Neural cell (in vitro differentiated cells): ENCODE measurements at regions not wholly inside any gene's neighbourhood (a gene's known extent, or its start where the extent isn't known, plus 50 kb on each side); places are given as distances from the start of the nearest gene placed in this dataset.
A peak's percentile ranks its signal among the peaks of the same experiment; 100 is the strongest.

ENCODE experiments used
- H2AFZ ChIP-seq: fragments of 200-600, 300-800 bp; sonication (generic), shearing (Covaris generic); 2 replicates; pipeline ENCODE4 v1.6.0; 2014; ENCODE audit warnings: low read depth, mild to moderate bottlenecking, antibody characterized with exemption, low read length, moderate library complexity
- H3F3A ChIP-seq: fragments of 200-600 bp; shearing (Covaris generic); 2 replicates; pipeline ENCODE4 v1.6.1; 2016; ENCODE audit warnings: mild to moderate bottlenecking, moderate library complexity, mixed read lengths, antibody characterized with exemption, low read length; ENCODE audit not compliant: insufficient read depth, poor library complexity, severe bottlenecking
- H3K27ac ChIP-seq: fragments of 200-600, 300-800 bp; sonication (generic), shearing (Covaris generic); 2 replicates; pipeline ENCODE4 v1.5.1; 2014; ENCODE audit warnings: mild to moderate bottlenecking, low read length, moderate library complexity
- H3K27me3 ChIP-seq: fragments of 300-800, 200-600 bp; sonication (generic), shearing (Covaris generic); 2 replicates; pipeline ENCODE4 v1.6.0; 2014; ENCODE audit warnings: mild to moderate bottlenecking, low read depth, low read length, moderate library complexity; ENCODE audit not compliant: insufficient read depth
- H3K36me3 ChIP-seq: fragments of 300-800, 200-600 bp; sonication (generic), shearing (Covaris generic); 2 replicates; pipeline ENCODE4 v1.5.1; 2014; ENCODE audit warnings: mild to moderate bottlenecking, antibody characterized with exemption, low read length, moderate library complexity; ENCODE audit not compliant: insufficient read depth
- H3K4me2 ChIP-seq: fragments of 300-800, 200-600 bp; sonication (generic), shearing (Covaris generic); 2 replicates; pipeline ENCODE4 v1.6.0; 2014; ENCODE audit warnings: mild to moderate bottlenecking, low read length
- H3K4me3 ChIP-seq: fragments of 300-800, 200-600 bp; sonication (generic), shearing (Covaris generic); 2 replicates; pipeline ENCODE4 v1.5.1; 2014; ENCODE audit warnings: mild to moderate bottlenecking, low read length, moderate library complexity
- H3K79me2 ChIP-seq: fragments of 200-600 bp; shearing (Covaris generic); replicated peaks from 2 replicates; pipeline ENCODE4 v1.6.0; 2014; ENCODE audit warnings: mild to moderate bottlenecking, low read length, moderate library complexity; ENCODE audit not compliant: insufficient read depth
- H3K9ac ChIP-seq: fragments of 300-800, 200-600 bp; sonication (generic), shearing (Covaris generic); 2 replicates; pipeline ENCODE4 v1.6.1; 2016; ENCODE audit warnings: mild to moderate bottlenecking, low read length, mixed read lengths
- H3K9me2 ChIP-seq: fragments of 200-600 bp; shearing (Covaris generic); 2 replicates; pipeline ENCODE4 v1.6.1; 2016; ENCODE audit warnings: mild to moderate bottlenecking, low read length, mixed read lengths; ENCODE audit not compliant: insufficient read depth
- H3K9me3 ChIP-seq: fragments of 200-600, 300-800 bp; sonication (generic), shearing (Covaris generic); 2 replicates; pipeline ENCODE4 v1.6.1; 2016; ENCODE audit warnings: mild to moderate bottlenecking, mixed run types, low read length, moderate library complexity, mixed read lengths
- H4K20me1 ChIP-seq: fragments of 200-600 bp; shearing (Covaris generic); 2 replicates; pipeline ENCODE4 v1.6.1; 2016; ENCODE audit warnings: mild to moderate bottlenecking, mixed run types; ENCODE audit not compliant: insufficient read depth
- EP300 ChIP-seq: fragments of 450-650 bp; conservative IDR thresholded peaks from 2 replicates; pipeline ENCODE4 v1.6.1; 2014; ENCODE audit warnings: antibody characterized with exemption, mild to moderate bottlenecking, moderate library complexity; ENCODE audit not compliant: poor library complexity, severe bottlenecking
- EZH2 ChIP-seq: fragments of 200-600, 300-800 bp; shearing (Covaris generic), sonication (generic); IDR thresholded peaks from 2 replicates; pipeline ENCODE4 v1.6.1; 2014; ENCODE audit warnings: antibody characterized with exemption, low read length, borderline replicate concordance, mild to moderate bottlenecking; ENCODE audit not compliant: insufficient read depth, poor library complexity, severe bottlenecking
- MXI1 ChIP-seq: fragments of 450-650 bp; conservative IDR thresholded peaks from 2 replicates; pipeline ENCODE4 v1.6.1; 2014; ENCODE audit warnings: antibody characterized with exemption, mild to moderate bottlenecking; ENCODE audit not compliant: poor library complexity, severe bottlenecking
- POLR2AphosphoS5 ChIP-seq: IDR thresholded peaks from 2 replicates; pipeline ENCODE4 v1.6.1; 2012
- RAD21 ChIP-seq: fragments of 450-650 bp; conservative IDR thresholded peaks from 2 replicates; pipeline ENCODE4 v1.6.1; 2014; ENCODE audit warnings: antibody characterized with exemption, mild to moderate bottlenecking, moderate library complexity
- REST ChIP-seq: IDR thresholded peaks from 2 replicates; pipeline ENCODE4 v1.6.1; 2012; ENCODE audit warnings: borderline replicate concordance
- SMC3 ChIP-seq: fragments of 450-650 bp; conservative IDR thresholded peaks from 2 replicates; pipeline ENCODE4 v1.6.1; 2014; ENCODE audit warnings: antibody characterized with exemption, mild to moderate bottlenecking, moderate library complexity; ENCODE audit not compliant: poor library complexity
- TAF1 ChIP-seq: IDR thresholded peaks from 2 replicates; pipeline ENCODE4 v1.6.1; 2012; ENCODE audit warnings: low read depth
- TF ChIP-seq, protein P1 (sequence below): fragments of 450-650 bp; IDR thresholded peaks from 2 replicates; pipeline ENCODE4 v1.5.1; 2014; ENCODE audit warnings: antibody characterized with exemption, mild to moderate bottlenecking, moderate library complexity; ENCODE audit not compliant: poor library complexity, severe bottlenecking

GRCh38 chr1:111032295-111032897 is 68.7 kb upstream of the LRIF1 start:
- Histone ChIP-seq H3K9me2 (no peaks in the 10 kb centered on the region), H2AFZ (no peak overlapping the region), H3K4me3 (no peak overlapping the region), H3K9ac (no peak overlapping the region), H3K9me3 (no peaks in the 10 kb centered on the region), H3F3A (no peaks in the 10 kb centered on the region), H3K27me3 (no peaks in the 10 kb centered on the region), H3K79me2 (no peaks in the 10 kb centered on the region), H3K27ac (no peak overlapping the region), H3K4me2 (no peak overlapping the region), H4K20me1 (no peaks in the 10 kb centered on the region), H3K36me3 (no peaks in the 10 kb centered on the region)
- TF ChIP-seq REST (no peak), MXI1 (no peak), POLR2AphosphoS5 (no peak), RAD21 (peak; percentile 48), TAF1 (no peak), EP300 (no peak), SMC3 (peak; percentile 52), EZH2 (no peak)
- TF ChIP-seq, protein P1, sequence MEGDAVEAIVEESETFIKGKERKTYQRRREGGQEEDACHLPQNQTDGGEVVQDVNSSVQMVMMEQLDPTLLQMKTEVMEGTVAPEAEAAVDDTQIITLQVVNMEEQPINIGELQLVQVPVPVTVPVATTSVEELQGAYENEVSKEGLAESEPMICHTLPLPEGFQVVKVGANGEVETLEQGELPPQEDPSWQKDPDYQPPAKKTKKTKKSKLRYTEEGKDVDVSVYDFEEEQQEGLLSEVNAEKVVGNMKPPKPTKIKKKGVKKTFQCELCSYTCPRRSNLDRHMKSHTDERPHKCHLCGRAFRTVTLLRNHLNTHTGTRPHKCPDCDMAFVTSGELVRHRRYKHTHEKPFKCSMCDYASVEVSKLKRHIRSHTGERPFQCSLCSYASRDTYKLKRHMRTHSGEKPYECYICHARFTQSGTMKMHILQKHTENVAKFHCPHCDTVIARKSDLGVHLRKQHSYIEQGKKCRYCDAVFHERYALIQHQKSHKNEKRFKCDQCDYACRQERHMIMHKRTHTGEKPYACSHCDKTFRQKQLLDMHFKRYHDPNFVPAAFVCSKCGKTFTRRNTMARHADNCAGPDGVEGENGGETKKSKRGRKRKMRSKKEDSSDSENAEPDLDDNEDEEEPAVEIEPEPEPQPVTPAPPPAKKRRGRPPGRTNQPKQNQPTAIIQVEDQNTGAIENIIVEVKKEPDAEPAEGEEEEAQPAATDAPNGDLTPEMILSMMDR, result peak; percentile 74

DNA sequence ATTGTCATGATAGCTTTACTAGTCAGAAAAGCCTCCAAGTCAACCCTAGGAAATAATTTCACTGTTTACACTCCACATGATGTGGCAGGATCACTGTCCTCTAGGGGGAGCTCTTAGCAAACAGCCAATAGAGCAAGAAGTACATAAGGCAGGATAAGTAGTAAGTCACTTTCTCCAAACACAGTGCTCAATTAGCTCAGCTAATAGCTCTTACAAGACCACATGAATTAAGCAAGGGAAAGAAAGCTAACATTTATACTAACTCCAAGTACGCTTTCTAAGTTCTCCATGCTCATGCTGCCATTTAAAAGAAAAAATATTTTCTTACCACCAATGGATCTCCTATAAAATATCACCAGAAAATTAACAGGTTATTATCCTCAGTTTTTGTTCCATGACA is 66.9 kb upstream of the LRIF1 start:
- H3K36me3 ChIP-seq, result no peaks in the 10 kb centered on the region
- H3K9me2 ChIP-seq, result no peaks in the 10 kb centered on the region
- no peak overlapping the region for H3K9ac ChIP-seq
- no peaks in the 10 kb centered on the region for H3K9me3 ChIP-seq
- no peak overlapping the region for H3K4me2 ChIP-seq
- no peak overlapping the region for H3K27ac ChIP-seq
- TF ChIP-seq, protein P1, result peak; percentile 30
- TF ChIP-seq RAD21, result no peak
- no peaks in the 10 kb centered on the region for H3F3A ChIP-seq
- H3K79me2 ChIP-seq, result no peaks in the 10 kb centered on the region
- H2AFZ ChIP-seq, result no peak overlapping the region
- H4K20me1 ChIP-seq, result no peaks in the 10 kb centered on the region
- no peaks in the 10 kb centered on the region for H3K27me3 ChIP-seq
- no peak overlapping the region for H3K4me3 ChIP-seq
